ENCODE measurements at regions not wholly inside any gene's neighbourhood (a gene's known extent, or its start where the extent isn't known, plus 50 kb on each side); places are given as distances from the start of the nearest gene placed in this dataset.
A peak's percentile ranks its signal among the peaks of the same experiment; 100 is the strongest.

GRCh38 chr16:85200471-85201278 is 88.4 kb upstream of the CIBAR2 start (continued):
- peak; percentile 57; the same call in 1 of the 2 replicates for TF ChIP-seq JUNB (CRISPR knock-in tag; IDR thresholded peaks at IDR 0.05; ENCODE audit: borderline replicate concordance)
- TF ChIP-seq ATF5 (CRISPR knock-in tag; IDR thresholded peaks at IDR 0.05; ENCODE audit: low read depth): 0 out of 2 replicates have a peak, but pooled peaks have one; percentile 12
- TF ChIP-seq ZNF142 (CRISPR knock-in tag; IDR thresholded peaks at IDR 0.05): no peak
- TF ChIP-seq YEATS2 (CRISPR knock-in tag; IDR thresholded peaks at IDR 0.05; ENCODE audit: borderline replicate concordance): no peak
- TF ChIP-seq ATAD3A (CRISPR knock-in tag; IDR thresholded peaks at IDR 0.05): no peak
- 0 out of 2 replicates have a peak, but pooled peaks have one; percentile 28 for TF ChIP-seq ZNF768 (CRISPR knock-in tag; IDR thresholded peaks at IDR 0.05)
- peak; percentile 91 to 97 for TF ChIP-seq MAFK (conservative IDR thresholded peaks at IDR 0.05 in 1 of 2, IDR thresholded peaks at IDR 0.05 in 1 of 2; ENCODE audit: low read length in 2 of 2)
- no peak for TF ChIP-seq SETDB1 (CRISPR knock-in tag; IDR thresholded peaks at IDR 0.05; ENCODE audit: borderline replicate concordance)
- TF ChIP-seq ZNF441 (CRISPR knock-in tag; IDR thresholded peaks at IDR 0.05; ENCODE audit: borderline replicate concordance): peak; percentile 62; the same call in 1 of the 2 replicates
- TF ChIP-seq SRSF4 (IDR thresholded peaks at IDR 0.05; ENCODE audit: low read depth, low read length, poor library complexity, severe bottlenecking): no peak
- TF ChIP-seq ZBTB20 (CRISPR knock-in tag; IDR thresholded peaks at IDR 0.05; ENCODE audit: borderline replicate concordance, low read depth): 0 out of 2 replicates have a peak, but pooled peaks have one; percentile 32
- peak; percentile 95 for TF ChIP-seq ZEB1 (IDR thresholded peaks at IDR 0.05; ENCODE audit: insufficient replicate concordance, low read depth)
- TF ChIP-seq KMT2B (CRISPR knock-in tag; IDR thresholded peaks at IDR 0.05): no peak
- TF ChIP-seq DMAP1 (CRISPR knock-in tag; IDR thresholded peaks at IDR 0.05): peak; percentile 21; the same call in 1 of the 2 replicates
- TF ChIP-seq, protein P1, sequence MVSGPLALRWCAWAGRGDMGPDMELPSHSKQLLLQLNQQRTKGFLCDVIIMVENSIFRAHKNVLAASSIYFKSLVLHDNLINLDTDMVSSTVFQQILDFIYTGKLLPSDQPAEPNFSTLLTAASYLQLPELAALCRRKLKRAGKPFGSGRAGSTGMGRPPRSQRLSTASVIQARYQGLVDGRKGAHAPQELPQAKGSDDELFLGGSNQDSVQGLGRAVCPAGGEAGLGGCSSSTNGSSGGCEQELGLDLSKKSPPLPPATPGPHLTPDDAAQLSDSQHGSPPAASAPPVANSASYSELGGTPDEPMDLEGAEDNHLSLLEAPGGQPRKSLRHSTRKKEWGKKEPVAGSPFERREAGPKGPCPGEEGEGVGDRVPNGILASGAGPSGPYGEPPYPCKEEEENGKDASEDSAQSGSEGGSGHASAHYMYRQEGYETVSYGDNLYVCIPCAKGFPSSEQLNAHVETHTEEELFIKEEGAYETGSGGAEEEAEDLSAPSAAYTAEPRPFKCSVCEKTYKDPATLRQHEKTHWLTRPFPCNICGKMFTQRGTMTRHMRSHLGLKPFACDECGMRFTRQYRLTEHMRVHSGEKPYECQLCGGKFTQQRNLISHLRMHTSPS (CRISPR knock-in tag; IDR thresholded peaks at IDR 0.05; ENCODE audit: low read depth): peak; percentile 16; the same call in 1 of the 2 replicates
- TF ChIP-seq SRSF9 (IDR thresholded peaks at IDR 0.05; ENCODE audit: borderline replicate concordance, insufficient read depth, low read depth, low read length, poor library complexity, severe bottlenecking): no peak
- 0 out of 2 replicates have a peak, but pooled peaks have one; percentile 17 for TF ChIP-seq MEIS2 (CRISPR knock-in tag; IDR thresholded peaks at IDR 0.05)
- TF ChIP-seq MXD3 (CRISPR knock-in tag; IDR thresholded peaks at IDR 0.05): no peak
- TF ChIP-seq GABPA (IDR thresholded peaks at IDR 0.05; ENCODE audit: low read depth, low read length): no peak
- peak; percentile 46; the same call in 1 of the 2 replicates for TF ChIP-seq GABPA (CRISPR knock-in tag; IDR thresholded peaks at IDR 0.05; ENCODE audit: low read depth)
